ENCODE measurements at regions not wholly inside any gene's neighbourhood (a gene's known extent, or its start where the extent isn't known, plus 50 kb on each side); places are given as distances from the start of the nearest gene placed in this dataset.
"Not testable (repeated sequence)": the region's sequence is repeated elsewhere in the genome, so short reads cannot be mapped to it uniquely, and the experiment has no call there.

DNA sequence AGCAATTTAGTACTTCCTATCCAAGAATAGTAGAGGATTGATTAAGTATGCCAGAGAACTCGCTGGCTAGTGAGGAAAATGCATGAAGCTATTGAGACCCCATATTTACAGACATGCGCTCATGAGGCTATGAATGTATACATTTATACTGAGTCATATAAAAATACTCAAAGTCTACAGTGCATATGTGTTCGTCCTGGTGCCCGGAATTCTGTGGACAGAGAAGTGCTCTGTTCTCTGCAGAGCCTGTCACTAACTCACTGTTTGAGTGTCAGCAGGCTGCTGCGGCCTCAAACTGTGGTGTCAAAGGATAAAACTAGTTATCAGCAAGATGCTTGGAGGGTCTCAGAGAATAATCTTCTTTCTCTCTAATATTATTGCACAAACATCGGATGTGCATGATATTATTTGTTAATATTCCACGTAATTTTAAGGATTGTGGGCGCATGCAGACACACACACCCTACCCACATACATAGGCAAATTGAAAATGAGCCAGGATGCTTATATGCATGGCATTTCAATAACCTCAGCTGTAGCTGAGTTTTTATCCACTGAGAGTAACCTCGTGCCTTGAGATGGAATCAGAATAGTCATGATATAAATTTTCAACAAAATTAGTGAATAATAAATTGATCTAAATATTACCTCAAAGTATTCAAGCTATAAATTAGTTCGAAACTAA is 50.0 kb upstream of the TSC22D2 start:
- no peak for DNase-seq

DNA sequence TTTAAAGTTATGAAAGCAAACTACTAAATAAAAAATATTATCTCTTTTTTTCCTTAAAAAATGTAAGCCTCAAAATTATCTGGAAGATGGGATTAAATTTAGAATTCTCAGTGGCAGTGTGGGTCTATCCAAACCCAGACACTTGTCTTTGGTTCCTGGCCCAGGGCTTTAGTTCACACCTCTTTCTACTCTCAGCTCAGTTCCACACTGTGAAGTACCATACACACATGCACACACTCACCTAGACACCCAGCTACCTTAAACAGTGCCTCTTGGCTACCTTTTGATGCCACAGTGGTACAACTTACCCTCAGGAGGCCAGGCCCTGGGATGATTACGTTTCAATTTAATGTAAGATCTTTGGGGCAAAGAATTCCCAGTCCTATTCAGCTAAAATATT is 51.0 kb upstream of the TSC22D2 start:
- no peak for DNase-seq

DNA sequence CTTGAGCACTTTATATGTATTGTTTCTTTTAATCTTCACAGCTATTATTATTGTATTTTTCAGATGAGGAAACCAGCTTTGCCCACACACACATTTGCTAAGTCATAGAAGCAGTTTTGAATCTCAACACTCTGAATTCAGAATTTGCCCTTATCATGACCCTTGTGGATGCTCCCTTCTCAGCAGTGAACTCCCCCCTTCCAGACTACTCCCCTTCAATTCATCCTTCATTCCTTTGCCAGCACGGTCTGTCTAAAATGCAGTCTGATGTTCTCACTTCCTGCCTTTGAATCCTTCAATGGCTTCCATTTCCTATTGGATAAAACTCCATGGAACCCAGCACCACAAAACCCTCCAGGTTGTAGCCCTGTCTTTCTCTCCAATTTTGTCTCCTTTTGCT is 52.5 kb upstream of the TSC22D2 start:
- DNase-seq, result peak; percentile 60

DNA sequence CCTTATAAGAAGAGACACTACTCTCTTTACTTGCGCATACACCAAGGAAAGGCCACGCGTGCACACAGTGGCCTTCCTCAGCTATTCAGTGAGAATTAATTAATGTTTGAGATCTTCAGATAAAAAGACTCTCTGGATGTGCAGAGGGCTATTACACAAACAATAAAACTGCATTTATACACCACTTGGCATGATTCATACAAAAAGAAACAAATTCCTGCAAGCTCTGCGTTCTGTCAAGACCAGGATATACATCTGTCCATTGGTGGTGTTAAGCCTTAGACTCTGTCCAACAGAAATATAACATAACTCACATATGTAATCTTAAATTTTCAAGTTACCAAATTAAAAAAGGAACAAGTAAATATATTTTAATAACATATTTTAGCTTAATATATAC is 55.2 kb upstream of the TSC22D2 start:
- DNase-seq, result no peak

DNA sequence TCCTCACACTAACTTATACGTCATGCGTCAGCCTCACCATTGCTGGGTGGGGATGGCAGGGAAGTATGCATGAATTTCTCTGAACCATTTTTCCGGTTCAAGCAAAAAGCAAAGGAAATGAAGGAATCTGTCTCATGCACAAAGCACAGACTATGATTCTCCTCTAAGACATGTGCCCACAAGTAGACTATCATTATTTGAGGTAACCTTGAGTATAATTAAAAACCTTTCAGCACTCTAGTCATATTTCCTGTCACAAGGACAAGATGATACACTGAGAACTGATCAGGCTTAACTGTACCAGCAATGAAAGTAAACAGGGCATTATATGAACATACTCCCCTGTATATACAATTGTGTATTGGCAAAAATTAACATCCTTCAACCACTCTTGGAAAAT is 56.7 kb upstream of the TSC22D2 start:
- no peak for DNase-seq

DNA sequence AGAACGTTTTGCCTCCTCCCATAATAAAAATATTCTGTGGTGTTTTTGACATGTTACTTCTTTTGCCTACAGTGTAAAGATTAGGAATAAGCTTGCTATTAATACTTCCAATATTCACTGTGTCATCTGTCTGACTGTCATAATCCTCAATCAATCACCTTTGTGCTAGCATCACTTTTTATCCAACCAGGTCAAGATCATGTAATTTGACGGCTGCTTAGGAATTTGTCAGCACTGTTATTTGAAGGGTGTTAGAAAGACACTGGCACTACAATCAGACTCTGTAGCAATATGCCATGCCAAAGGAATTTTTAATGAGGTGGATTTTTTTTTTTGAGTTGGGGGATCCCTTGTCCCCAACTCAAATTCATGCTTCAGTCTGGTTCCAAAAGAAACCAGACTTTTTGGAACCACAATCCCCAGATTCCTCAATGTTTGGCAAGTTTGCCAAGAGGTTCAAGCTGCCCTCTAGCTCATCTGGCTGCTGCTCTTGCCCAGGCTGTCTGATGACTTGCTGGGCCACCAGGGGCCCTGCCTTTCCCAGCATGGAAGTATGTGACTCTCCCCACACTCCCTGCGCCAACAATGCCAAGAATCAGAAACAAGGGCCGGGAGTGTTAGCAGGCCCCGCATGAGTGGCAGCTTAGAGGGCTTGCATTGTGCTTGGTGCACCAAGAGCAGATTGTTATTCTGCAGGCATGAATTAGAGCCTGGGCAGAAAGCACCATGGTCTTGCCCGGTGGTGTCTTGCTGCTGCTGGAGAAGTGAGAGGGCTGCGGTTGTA is 58.6 kb upstream of the TSC22D2 start:
- DNase-seq, result no peak

DNA sequence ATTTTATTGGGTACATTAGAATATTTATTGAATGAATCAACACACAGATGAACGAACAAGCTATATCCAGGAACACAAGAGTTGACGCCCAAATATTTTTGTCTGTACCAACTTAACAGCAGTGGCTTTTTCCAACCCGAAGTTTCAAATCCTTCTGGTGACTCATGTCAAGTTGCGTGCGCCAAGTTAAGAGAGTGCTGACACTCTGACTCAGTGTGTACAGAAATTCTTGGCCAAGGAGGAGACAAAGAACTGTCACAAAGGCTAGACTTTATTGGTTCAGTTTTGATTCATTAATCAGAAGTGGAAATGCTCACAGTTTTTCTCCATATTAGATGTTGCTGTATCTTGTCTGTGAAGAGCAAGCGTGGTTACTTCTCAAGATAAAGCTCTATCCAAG is 59.6 kb upstream of the TSC22D2 start:
- DNase-seq, result peak; percentile 83

DNA sequence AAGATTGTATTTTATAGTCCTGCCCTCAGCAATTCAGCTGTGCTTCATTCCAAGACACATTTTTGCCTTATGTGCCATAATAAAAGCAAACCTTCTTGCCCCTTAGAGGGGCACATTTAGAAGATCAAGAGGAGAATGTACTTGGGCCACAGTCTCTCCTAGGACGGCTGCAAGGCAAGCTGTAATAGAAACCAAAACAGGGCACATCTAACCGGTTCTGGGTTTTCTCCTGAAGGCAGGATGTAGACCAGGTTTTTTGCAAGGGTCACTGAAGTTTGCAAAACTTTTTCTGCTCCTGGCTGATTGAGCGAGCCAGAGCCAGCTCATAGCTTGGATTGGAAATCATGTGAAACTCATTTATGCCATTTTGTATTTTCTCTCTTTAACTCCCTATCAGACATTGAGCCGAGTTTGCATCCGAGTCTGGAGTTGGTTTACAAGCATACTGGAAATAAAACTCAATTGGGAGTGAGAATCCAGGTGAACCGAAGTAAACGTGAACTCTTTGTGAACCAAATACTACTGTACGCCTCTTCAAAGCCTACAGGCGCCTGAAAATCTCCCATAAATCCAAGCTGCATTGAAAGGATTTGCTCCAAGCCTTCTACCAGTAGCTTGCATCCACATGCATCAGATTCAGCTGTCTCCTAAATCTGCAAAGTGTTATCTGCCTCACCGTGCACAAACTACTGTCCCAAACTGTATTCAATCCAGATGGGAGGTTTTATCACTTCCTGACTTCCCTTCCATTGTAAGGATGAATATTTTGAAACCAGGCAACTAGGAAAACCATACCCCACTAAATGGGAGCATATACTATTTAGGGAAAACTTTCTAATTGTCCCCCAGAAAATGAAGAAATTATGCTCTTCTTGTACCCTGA is 60.9 kb upstream of the TSC22D2 start:
- no peak for DNase-seq

DNA sequence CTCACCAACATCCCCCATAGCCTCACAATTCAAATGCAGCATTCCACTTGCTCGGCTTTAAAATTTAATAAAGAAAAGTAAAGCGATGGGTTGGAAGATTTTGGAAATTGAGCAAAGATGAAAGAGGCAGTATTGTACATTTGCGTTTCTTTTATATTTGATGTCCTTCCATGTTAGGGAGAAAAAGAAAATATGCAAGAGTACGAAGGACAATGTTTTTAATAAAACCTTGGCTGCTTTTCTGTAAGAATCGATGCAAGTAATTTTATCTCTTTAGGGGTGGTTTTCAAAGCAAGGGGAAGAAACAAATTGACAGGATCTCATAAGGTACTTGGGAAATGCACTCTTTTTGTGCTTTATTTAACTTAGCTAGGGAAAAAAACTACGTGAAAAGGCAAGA is 61.8 kb upstream of the TSC22D2 start:
- no peak for DNase-seq

DNA sequence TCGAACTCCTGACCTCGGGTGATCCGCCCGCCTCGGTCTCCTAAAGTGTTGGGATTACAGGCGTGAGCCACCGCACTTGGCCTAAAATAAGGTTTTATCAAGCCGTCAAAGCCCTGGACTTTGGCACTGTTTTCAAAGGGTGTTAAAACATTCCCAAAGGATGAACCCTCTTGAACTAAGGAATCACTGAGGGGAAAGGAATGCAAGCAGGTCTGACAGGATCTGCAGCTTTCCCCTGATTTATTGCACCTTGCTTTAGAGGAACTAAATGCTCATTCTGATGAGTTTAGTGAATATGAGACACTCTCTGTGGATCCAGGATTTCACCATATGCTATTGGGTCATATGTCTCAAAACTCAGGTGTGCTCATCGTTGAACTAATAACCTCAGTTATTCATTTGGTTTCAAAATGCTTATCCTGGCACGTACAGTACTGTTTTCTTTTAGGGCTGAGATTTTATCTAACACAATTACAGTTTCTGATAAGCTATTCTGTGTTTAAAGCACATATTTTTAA is 63.0 kb upstream of the TSC22D2 start:
- peak; percentile 98 for DNase-seq

DNA sequence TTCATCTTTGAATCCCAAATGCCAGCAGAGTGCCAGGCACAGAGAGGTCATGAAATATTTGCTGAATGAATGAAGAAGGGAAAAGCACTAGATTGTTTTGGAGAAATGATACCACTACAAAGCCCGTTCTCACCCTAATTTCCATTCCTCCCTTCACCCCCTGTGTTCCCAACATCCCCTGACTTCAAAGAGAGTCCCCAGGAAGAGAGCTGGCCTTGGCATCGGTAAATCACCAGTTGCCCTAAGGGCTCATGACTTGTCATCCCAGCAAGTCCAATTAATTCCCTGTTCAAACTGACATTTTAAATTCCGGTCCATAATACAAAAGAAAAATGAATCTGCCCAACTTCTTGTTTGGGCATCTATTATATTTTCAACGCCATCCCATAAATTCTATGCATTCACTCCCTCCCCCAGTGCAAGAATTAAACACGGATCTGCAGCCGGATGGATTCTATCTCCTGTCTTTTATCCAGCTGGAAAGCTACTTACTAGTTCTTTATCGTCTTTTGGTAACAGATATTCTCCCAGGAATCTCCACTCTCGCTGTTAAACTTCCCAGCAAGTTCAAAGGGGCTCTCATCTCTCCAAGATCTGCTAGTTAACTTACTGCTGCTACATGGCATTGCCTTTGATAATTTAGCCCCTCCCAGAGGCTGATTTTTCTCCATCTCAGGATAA is 63.9 kb upstream of the TSC22D2 start:
- DNase-seq, result no peak

DNA sequence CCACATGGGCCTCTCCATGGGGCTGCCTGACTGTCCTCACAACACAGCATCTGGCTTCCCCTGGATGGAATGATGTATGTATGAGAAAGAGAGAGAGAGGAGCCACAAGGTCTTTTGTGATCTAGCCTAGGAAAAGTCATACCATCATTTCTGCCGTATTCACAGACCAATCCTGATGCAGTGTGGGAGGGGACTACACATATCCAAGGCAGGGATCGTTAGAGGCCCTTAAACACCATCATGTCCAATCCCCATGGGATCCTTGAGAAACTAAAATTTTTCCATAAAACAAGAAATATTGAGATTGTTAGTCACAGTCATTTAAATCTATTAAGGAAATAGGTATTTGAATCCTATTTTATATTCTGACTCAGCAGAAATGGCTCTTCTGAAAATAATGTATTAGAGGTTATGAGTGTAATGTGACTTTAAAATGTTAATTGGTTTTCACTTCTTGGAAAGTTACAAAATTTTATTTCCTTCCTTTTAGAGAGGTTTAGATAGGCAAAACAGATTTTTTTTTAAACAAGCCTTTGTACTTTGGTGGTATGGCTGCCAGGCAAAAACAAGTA is 65.1 kb upstream of the TSC22D2 start:
- no peak for DNase-seq

DNA sequence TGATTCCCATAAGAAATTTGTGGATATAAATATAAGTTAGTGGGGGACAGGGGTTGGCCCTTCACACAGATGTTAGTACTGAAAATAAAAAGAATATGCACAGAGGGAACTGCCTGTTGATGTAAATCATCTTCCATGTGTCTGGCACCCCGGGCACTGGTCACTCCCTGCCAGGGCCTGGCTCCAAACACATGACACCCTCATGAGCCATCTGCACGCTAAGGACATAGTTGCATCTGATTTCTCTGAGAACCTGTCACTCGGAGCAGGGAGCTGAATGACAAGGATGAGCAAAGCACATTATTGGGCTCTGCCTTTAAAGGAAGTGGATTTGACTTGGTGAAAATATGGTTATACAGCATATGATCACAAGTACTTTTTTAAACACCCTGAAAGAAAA is 66.2 kb upstream of the TSC22D2 start:
- DNase-seq, result no peak

DNA sequence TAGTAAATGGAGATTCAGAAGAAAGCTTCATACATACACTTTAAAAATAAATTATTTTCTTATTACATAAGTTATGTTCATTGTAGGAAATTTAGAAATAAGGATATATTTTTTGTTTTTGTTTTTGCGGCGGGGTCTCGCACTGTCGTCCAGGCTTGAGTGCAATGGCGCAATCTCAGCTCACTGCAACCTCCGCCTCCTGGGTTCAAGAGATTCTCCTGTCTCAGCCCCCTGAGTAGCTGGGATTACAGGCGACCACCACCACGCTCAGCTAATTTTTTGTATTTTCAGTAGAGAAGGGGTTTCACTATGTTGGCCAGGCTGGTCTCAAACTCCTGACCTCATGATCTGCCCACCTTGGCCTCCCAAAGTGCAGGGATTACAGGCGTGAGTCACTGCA is 71.7 kb upstream of the TSC22D2 start:
- DNase-seq, result not testable (repeated sequence)

DNA sequence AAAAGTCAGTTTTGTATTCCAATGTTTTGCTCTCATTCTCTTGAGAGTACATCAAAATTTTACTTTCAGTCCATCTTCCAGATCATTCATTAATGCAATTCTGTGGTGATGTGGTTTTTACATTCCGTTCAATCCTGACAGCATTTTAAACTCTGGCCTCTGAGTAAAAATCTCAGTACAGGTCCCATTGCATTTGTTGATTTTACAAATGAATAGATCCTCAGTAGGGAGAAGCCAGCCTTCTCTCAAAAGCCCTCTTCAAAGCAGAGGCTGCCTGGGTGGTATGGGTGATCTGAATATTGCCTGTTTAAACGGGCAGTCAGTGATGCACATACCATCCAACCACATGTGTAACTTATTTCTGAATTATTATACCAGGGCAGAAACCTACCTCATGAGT is 72.5 kb upstream of the TSC22D2 start:
- DNase-seq, result no peak

DNA sequence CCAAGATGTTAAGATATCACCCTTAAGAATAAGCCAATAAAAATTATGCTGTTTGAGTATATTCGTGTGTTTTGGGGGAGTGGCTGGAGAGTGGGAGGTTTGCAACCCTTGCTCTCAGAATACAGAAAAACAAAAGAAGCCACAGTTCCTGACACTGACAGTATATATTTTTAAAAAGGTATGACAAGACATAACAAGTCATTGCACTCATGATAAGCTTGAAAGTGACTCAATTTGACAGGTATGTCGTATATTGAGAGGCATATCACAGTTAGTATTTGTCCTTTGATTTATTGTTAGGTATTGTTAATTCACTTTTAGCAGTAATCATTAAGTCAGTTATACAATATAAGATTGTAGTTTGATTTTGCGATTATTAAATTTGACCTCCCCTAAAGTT is 73.1 kb upstream of the TSC22D2 start:
- DNase-seq, result no peak

DNA sequence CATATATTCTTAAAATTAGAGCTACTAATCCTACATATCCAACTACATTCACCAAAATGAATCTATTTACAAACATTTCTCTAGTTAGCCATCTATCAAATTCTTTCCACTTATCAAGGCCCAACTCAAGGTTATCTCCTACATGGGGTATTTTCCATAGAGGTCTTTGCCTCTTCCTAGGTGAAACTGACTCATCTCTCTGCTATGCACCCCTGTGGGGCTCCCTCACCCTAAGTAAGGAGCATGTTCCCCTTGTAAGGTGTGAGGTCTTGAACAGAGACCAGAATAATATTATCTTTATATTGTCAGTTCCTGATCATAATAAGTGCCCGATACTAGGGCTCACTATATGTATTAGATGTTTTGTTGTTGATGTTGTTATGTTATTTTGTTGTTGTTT is 74.6 kb upstream of the TSC22D2 start:
- peak; percentile 58 for DNase-seq

DNA sequence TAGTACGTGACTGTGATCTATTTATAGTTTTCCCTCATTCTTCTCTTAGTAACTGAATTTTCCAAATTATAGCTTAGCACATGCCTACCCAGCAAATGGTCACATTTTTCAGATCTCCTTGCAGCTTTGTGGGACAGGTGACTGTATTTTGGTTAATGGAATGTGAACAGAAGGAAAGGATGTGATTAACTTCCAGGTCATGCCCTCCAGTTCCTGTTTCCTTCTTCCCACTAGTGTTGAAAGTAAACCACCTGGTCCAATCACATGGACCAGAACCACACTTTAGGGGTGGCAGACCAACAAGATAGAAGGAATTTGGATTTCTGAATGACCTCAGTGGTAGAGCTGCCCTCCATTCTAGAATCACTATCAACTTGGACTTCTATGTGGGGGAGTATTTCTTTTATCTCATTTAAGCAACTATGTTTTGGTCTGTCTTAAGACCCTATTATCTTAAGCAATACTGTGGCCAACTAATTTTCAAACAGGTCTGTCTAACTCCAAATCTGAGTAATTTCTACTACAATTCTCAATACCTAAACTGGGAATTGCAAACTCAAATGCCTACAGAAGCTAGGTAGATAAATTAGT is 76.0 kb upstream of the TSC22D2 start:
- DNase-seq, result peak; percentile 43

DNA sequence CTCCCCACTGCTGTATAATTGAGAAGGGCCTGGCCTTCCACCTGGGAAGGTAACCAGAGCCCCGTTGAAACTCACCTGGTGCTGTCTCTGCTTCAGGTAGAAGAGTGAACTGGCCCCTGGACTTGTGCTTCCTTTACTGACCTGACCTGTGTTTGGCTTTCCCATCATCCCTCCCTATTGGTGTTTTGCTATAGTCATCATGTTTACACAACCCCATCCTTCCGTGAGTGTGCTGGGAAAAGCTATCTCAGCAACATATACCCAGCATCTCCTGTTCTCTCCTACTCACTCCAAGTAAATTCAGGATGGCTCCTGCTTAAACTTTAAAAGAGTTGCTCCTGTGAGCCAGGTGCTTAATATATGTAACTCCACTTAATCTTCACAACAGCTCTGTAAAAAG is 77.2 kb upstream of the TSC22D2 start:
- DNase-seq, result no peak

DNA sequence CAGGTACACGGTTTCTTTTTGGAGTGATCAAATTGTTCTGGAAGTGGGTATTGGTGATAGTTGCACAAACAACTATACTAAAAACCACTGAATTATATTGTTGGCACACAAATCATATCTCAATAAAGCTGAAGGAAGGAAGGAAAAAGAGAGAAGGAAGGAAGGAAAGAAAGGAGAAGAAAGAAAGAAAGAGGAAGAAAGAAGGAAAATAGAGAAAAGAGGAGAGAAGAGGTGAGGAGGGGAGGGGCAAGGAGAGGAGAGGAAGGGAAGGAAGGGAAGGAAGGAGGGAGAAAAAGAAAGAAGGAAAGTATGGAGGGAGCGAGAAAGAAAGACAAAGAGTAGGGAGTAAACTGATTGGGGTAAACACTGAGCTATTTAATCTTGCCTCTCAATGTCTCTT is 77.9 kb upstream of the TSC22D2 start:
- no peak for DNase-seq

DNA sequence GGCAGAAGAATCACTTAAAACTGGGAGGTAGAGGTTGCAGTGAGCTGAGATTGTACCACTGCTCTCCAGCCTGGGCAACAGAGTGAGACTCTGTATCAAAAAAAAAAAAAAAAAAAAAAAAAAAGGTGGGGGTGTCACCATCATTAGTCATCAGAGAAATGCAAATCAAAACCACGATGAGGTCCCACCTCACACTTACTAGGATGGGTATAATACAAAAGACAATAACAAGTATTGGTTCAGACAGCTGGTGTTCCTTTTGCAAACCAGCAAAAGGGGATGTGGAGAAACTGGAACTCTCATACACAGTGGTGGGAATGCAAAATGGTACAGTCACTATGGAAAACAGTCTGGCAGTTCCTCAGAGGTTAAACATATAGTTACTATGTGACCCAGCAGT is 78.7 kb upstream of the TSC22D2 start:
- DNase-seq, result no peak

DNA sequence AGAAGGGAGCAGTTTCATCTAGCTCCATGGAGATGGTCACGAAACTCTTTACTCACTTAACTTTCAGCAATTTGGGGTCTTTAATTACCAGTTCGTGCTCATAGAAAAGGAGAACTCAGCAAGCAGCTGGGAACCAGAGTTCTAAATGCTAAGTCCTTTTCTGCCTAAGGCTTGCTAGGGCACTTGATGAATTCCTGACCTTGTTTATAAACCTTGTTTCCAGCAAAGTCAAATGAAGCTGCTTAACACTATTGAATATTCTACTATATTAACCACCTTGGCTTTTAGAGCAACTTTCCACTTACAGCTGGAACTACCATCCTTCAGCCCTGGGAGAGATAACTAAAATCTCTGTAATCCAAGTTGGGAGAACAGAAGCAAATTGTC is 79.5 kb upstream of the TSC22D2 start:
- no peak for DNase-seq

Measured in NCI-H226 (cell line).